IMR-90 (cell line): ENCODE measurements at regions not wholly inside any gene's neighbourhood (a gene's known extent, or its start where the extent isn't known, plus 50 kb on each side); places are given as distances from the start of the nearest gene placed in this dataset.

Source experiments
- ATAC-seq: fragments of 200-7000 bp; cut with Tn5 transposase; 2 replicates; pipeline ENCODE4 v1.9.1; 2020; ENCODE audit warnings: low read depth, mild to moderate bottlenecking, moderate library complexity
- BruUV-seq: library from RNA; stranded (reverse); fragments of 400-500 nt; replicated peaks from 2 replicates; lab custom pipeline; 2021; lab: Mats Ljungman, UMichigan
- CTCF ChIA-PET: fragments of 300-600 bp; formaldehyde crosslinking; extraction: SDS; loops from one replicate; lab custom pipeline; 2021; ENCODE audit warnings: antibody characterized with exemption; lab: Yijun Ruan, JAX
- POLR2A ChIA-PET: fragments of 300-600 bp; sonication (Branson Sonifier 250); formaldehyde crosslinking; loops from one replicate; lab custom pipeline; 2022; ENCODE audit warnings: antibody characterized with exemption; ENCODE audit not compliant: unreplicated experiment; lab: Charles Lee
- DNase-seq: peaks from one replicate; pipeline ENCODE4 v3.0.0; 2013
- H2AFZ ChIP-seq: replicated peaks from 2 replicates; pipeline ENCODE3; 2013; ENCODE audit warnings: low read length, mild to moderate bottlenecking; ENCODE audit not compliant: poor library complexity
- H2AK5ac ChIP-seq: 2 replicates; pipeline ENCODE4 v1.6.1; 2013; ENCODE audit warnings: low read depth, low read length, inconsistent platforms
- H2AK9ac ChIP-seq: replicated peaks from 2 replicates; pipeline ENCODE3; 2013; ENCODE audit warnings: mild to moderate bottlenecking, low read depth, low read length, moderate library complexity; ENCODE audit not compliant: poor library complexity
- H2BK120ac ChIP-seq: 2 replicates; pipeline ENCODE4 v1.6.1; 2013; ENCODE audit warnings: low read depth, low read length, inconsistent platforms
- H2BK15ac ChIP-seq: 3 replicates; pipeline ENCODE4 v1.6.1; 2013; ENCODE audit warnings: low read depth, low read length, inconsistent platforms
- H2BK20ac ChIP-seq: 2 replicates; pipeline ENCODE4 v1.6.1; 2013; ENCODE audit warnings: low read depth, mild to moderate bottlenecking, inconsistent platforms, low read length, moderate library complexity
- H2BK5ac ChIP-seq: 2 replicates; pipeline ENCODE4 v1.6.1; 2013; ENCODE audit warnings: mild to moderate bottlenecking, low read depth, low read length, inconsistent platforms; ENCODE audit not compliant: poor library complexity, severe bottlenecking
- H3K14ac ChIP-seq: replicated peaks from 2 replicates; pipeline ENCODE4 v1.6.1; 2013; ENCODE audit warnings: low read depth, low read length, inconsistent platforms
- H3K18ac ChIP-seq: 2 replicates; pipeline ENCODE4 v1.6.1; 2013; ENCODE audit warnings: low read depth, low read length, control low read depth
- H3K23ac ChIP-seq: 2 replicates; pipeline ENCODE4 v1.6.1; 2013; ENCODE audit warnings: low read depth, low read length, inconsistent platforms
- H3K27ac ChIP-seq: 2 replicates; pipeline ENCODE4 v1.5.1; 2013; ENCODE audit warnings: mild to moderate bottlenecking, control low read depth, low read length; ENCODE audit not compliant: insufficient read depth
- H3K27me3 ChIP-seq: 2 replicates; pipeline ENCODE4 v1.6.1; 2013; ENCODE audit warnings: low read length; ENCODE audit not compliant: control insufficient read depth, insufficient read depth
- H3K36me3 ChIP-seq: 2 replicates; pipeline ENCODE4 v1.6.1; 2013; ENCODE audit warnings: low read length, mixed read lengths; ENCODE audit not compliant: control insufficient read depth, insufficient read depth
- H3K4ac ChIP-seq: 2 replicates; pipeline ENCODE4 v1.6.1; 2013; ENCODE audit warnings: low read depth, low read length, inconsistent platforms
- H3K4me1 ChIP-seq: 2 replicates; pipeline ENCODE4 v1.6.1; 2013; ENCODE audit warnings: low read length, mixed read lengths; ENCODE audit not compliant: control insufficient read depth, insufficient read depth
- H3K4me2 ChIP-seq: 2 replicates; pipeline ENCODE4 v1.6.1; 2013; ENCODE audit warnings: low read depth, mild to moderate bottlenecking, control low read depth, low read length, moderate library complexity
- H3K4me3 ChIP-seq: 2 replicates; pipeline ENCODE4 v1.5.1; 2013; ENCODE audit warnings: low read depth, mild to moderate bottlenecking, control low read depth, low read length, moderate library complexity; ENCODE audit not compliant: insufficient read depth
- H3K56ac ChIP-seq: 2 replicates; pipeline ENCODE4 v1.6.1; 2013; ENCODE audit warnings: low read length, inconsistent platforms; ENCODE audit not compliant: insufficient read depth; ENCODE audit errors: extremely low read depth
- H3K79me1 ChIP-seq, 2 experiments: 2 replicates each; pipeline ENCODE4 v1.6.1; 2013; ENCODE audit warnings: low read length in 2 of 2, inconsistent platforms in 1 of 2, low read depth in 1 of 2
- H3K9ac ChIP-seq: 2 replicates; pipeline ENCODE4 v1.6.1; 2013; ENCODE audit warnings: low read depth, low read length, control low read depth
- H3K9me1 ChIP-seq: 2 replicates; pipeline ENCODE4 v1.6.1; 2013; ENCODE audit warnings: low read length, inconsistent platforms; ENCODE audit not compliant: insufficient read depth
- H3K9me3 ChIP-seq: 2 replicates; pipeline ENCODE4 v1.6.1; 2013; ENCODE audit warnings: low read length; ENCODE audit not compliant: control insufficient read depth, insufficient read depth
- H4K20me1 ChIP-seq: 2 replicates; pipeline ENCODE4 v1.6.1; 2013; ENCODE audit warnings: low read length, inconsistent platforms; ENCODE audit not compliant: insufficient read depth
- H4K5ac ChIP-seq: 2 replicates; pipeline ENCODE4 v1.6.1; 2013; ENCODE audit warnings: mild to moderate bottlenecking, low read depth, low read length, control low read depth
- H4K8ac ChIP-seq, 2 experiments: 2 replicates each; pipeline ENCODE4 v1.6.1; 2013; ENCODE audit warnings: low read depth in 2 of 2, low read length in 2 of 2, control low read depth in 1 of 2, inconsistent platforms in 1 of 2
- H4K91ac ChIP-seq: 2 replicates; pipeline ENCODE4 v1.6.1; 2013; ENCODE audit warnings: low read depth, low read length, inconsistent platforms; ENCODE audit not compliant: insufficient read depth
- BHLHE40 ChIP-seq: fragments of 150-350 bp; IDR thresholded peaks from 2 replicates; pipeline ENCODE4 v1.6.1; 2016; ENCODE audit warnings: mild to moderate bottlenecking, low read depth, low read length
- CEBPB ChIP-seq: IDR thresholded peaks from 2 replicates; pipeline ENCODE4 v1.6.1; 2012; ENCODE audit warnings: low read depth, low read length, improper control_type of control experiment
- CHD1 ChIP-seq: IDR thresholded peaks from 2 replicates; pipeline ENCODE4 v1.6.1; 2012; ENCODE audit warnings: low read depth, low read length, improper control_type of control experiment
- FOS ChIP-seq: fragments of 150-350 bp; IDR thresholded peaks from 2 replicates; pipeline ENCODE4 v1.6.1; 2016; ENCODE audit warnings: low read depth, low read length
- MAFK ChIP-seq: IDR thresholded peaks from 2 replicates; pipeline ENCODE4 v1.6.1; 2012; ENCODE audit warnings: low read depth, low read length, improper control_type of control experiment
- MAZ ChIP-seq: IDR thresholded peaks from 2 replicates; pipeline ENCODE4 v1.6.1; 2012; ENCODE audit warnings: low read depth, mild to moderate bottlenecking, low read length, improper control_type of control experiment, moderate library complexity, borderline replicate concordance
- MXI1 ChIP-seq: IDR thresholded peaks from 2 replicates; pipeline ENCODE4 v1.6.1; 2012; ENCODE audit warnings: low read depth, mild to moderate bottlenecking, low read length, moderate library complexity, borderline replicate concordance
- NFE2L2 ChIP-seq: fragments of 150-350 bp; IDR thresholded peaks from 2 replicates; pipeline ENCODE4 v1.6.1; 2016; ENCODE audit warnings: low read depth, mild to moderate bottlenecking, low read length
- POLR2A ChIP-seq: IDR thresholded peaks from 2 replicates; pipeline ENCODE4 v1.6.1; 2012; ENCODE audit warnings: mild to moderate bottlenecking, low read depth, low read length
- RAD21 ChIP-seq: IDR thresholded peaks from 2 replicates; pipeline ENCODE4 v1.6.1; 2012; ENCODE audit warnings: low read length, improper control_type of control experiment
- RCOR1 ChIP-seq: IDR thresholded peaks from 2 replicates; pipeline ENCODE4 v1.6.1; 2012; ENCODE audit warnings: mild to moderate bottlenecking, low read length, improper control_type of control experiment; ENCODE audit not compliant: insufficient replicate concordance
- RFX5 ChIP-seq: IDR thresholded peaks from 2 replicates; pipeline ENCODE4 v1.8.0; 2012; ENCODE audit warnings: low read depth, mild to moderate bottlenecking, low read length, moderate library complexity
- SMC3 ChIP-seq: fragments of 150-350 bp; IDR thresholded peaks from 2 replicates; pipeline ENCODE4 v1.6.1; 2016; ENCODE audit warnings: low read depth, mild to moderate bottlenecking, antibody characterized with exemption, low read length, moderate library complexity
- WGBS, 2 experiments: methylation state at CpG; one replicate each; pipeline versions ENCODE4 v1.1.5 to v1.1.7; 2013; ENCODE audit warnings: missing lambda C conversion rate in 2 of 2; ENCODE audit not compliant: insufficient read length in 1 of 2; ENCODE audit errors: extremely low coverage in 2 of 2; 5-methylcytosine and 5-hydroxymethylcytosine counted together
- dilution Hi-C: fragments of 300-500 bp; cut with HindIII; formaldehyde crosslinking; loops from one replicate; pipeline ENCODE4 v1.14.3; 2018; ENCODE audit warnings: low sequenced_read_pairs; ENCODE audit not compliant: unreplicated experiment
- in situ Hi-C: fragments of 300-500 bp; cut with MboI; formaldehyde crosslinking; loops from 3 replicates; pipeline ENCODE4 v1.14.3; 2019; ENCODE audit warnings: low sequenced_read_pairs, inconsistent platforms, mixed read lengths
- intact Hi-C: fragments of 100-400 bp; cut with micrococcal nuclease; formaldehyde crosslinking; loops from 2 replicates; pipeline ENCODE4 v1.10.0; 2022
- TF ChIP-seq, protein P1 (sequence below): fragments of 150-350 bp; IDR thresholded peaks from 2 replicates; pipeline ENCODE4 v1.6.1; 2016; ENCODE audit warnings: low read depth, mild to moderate bottlenecking, low read length, moderate library complexity, borderline replicate concordance
- TF ChIP-seq, protein P2 (sequence below): conservative IDR thresholded peaks from 2 replicates; pipeline ENCODE4 v1.5.1; 2012; ENCODE audit warnings: mild to moderate bottlenecking, low read depth, low read length, improper control_type of control experiment
- TF ChIP-seq, protein P3 (sequence below): fragments of 150-350 bp; IDR thresholded peaks from 2 replicates; pipeline ENCODE4 v1.6.1; 2017; ENCODE audit warnings: mild to moderate bottlenecking, antibody characterized with exemption, low read length, low read depth

DNA sequence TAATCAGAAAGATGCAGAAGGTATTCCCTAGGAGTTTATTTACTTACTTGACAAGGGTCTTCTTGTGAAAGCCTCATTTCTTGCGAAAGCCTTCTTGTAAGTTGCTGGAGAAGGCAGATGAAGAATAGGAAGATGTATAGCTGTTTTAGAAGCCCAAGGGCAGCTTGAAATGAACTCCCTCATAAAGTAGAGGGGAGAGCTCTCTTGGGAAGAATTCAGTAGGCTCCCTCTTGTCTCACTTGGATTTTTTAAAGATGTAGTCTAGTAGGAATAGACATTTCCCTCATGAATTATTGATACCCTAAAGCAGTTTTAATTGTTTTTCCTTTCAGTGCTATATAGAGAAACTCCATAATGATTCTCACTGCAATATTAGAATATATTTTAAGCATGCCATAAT, 639.2 kb upstream of the CXADR start:
- dilution Hi-C loops, result no loop called here
- Histone ChIP-seq H3K14ac (no peak overlapping the region), H3K9me3 (no peaks in the 10 kb centered on the region), H3K27ac (no peak overlapping the region), H2BK15ac (no peak overlapping the region), H3K4me2 (no peak overlapping the region), H3K27me3 (no peaks in the 10 kb centered on the region), H4K91ac (no peak overlapping the region), H3K79me1 (no peaks in the 10 kb centered on the region), H2AK5ac (no peak overlapping the region), H2BK120ac (no peak overlapping the region), H3K9ac (no peak overlapping the region), H3K18ac (no peak overlapping the region), H3K4ac (no peak overlapping the region), H4K8ac (no peak overlapping the region), H3K9me1 (no peaks in the 10 kb centered on the region), H3K23ac (no peak overlapping the region), H2BK5ac (no peak overlapping the region), H2AFZ (no peak overlapping the region), H3K4me3 (no peak overlapping the region), H4K20me1 (no peaks in the 10 kb centered on the region), H4K5ac (no peak overlapping the region), H3K56ac (no peak overlapping the region), H2BK20ac (no peak overlapping the region), H2AK9ac (no peak overlapping the region), H3K36me3 (no peaks in the 10 kb centered on the region), H3K4me1 (no peaks in the 10 kb centered on the region)
- CTCF ChIA-PET, result no interaction called here
- in situ Hi-C loops, result no loop called here
- no peak for DNase-seq
- no TSS peak for BruUV-seq
- POLR2A ChIA-PET, result no interaction called here
- no peak for ATAC-seq
- TF ChIP-seq MAZ, result no peak
- TF ChIP-seq, protein P1, sequence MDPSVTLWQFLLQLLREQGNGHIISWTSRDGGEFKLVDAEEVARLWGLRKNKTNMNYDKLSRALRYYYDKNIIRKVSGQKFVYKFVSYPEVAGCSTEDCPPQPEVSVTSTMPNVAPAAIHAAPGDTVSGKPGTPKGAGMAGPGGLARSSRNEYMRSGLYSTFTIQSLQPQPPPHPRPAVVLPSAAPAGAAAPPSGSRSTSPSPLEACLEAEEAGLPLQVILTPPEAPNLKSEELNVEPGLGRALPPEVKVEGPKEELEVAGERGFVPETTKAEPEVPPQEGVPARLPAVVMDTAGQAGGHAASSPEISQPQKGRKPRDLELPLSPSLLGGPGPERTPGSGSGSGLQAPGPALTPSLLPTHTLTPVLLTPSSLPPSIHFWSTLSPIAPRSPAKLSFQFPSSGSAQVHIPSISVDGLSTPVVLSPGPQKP, result no peak
- TF ChIP-seq FOS, result no peak
- no peak for TF ChIP-seq RFX5
- TF ChIP-seq RAD21, result no peak
- TF ChIP-seq MAFK, result no peak
- no peak for TF ChIP-seq POLR2A
- no peak for TF ChIP-seq RCOR1
- TF ChIP-seq, protein P2, sequence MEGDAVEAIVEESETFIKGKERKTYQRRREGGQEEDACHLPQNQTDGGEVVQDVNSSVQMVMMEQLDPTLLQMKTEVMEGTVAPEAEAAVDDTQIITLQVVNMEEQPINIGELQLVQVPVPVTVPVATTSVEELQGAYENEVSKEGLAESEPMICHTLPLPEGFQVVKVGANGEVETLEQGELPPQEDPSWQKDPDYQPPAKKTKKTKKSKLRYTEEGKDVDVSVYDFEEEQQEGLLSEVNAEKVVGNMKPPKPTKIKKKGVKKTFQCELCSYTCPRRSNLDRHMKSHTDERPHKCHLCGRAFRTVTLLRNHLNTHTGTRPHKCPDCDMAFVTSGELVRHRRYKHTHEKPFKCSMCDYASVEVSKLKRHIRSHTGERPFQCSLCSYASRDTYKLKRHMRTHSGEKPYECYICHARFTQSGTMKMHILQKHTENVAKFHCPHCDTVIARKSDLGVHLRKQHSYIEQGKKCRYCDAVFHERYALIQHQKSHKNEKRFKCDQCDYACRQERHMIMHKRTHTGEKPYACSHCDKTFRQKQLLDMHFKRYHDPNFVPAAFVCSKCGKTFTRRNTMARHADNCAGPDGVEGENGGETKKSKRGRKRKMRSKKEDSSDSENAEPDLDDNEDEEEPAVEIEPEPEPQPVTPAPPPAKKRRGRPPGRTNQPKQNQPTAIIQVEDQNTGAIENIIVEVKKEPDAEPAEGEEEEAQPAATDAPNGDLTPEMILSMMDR, result no peak
- TF ChIP-seq SMC3, result no peak
- TF ChIP-seq BHLHE40, result no peak
- no peak for TF ChIP-seq NFE2L2
- TF ChIP-seq CHD1, result no peak
- no peak for TF ChIP-seq MXI1
- TF ChIP-seq CEBPB, result no peak
- TF ChIP-seq, protein P3, sequence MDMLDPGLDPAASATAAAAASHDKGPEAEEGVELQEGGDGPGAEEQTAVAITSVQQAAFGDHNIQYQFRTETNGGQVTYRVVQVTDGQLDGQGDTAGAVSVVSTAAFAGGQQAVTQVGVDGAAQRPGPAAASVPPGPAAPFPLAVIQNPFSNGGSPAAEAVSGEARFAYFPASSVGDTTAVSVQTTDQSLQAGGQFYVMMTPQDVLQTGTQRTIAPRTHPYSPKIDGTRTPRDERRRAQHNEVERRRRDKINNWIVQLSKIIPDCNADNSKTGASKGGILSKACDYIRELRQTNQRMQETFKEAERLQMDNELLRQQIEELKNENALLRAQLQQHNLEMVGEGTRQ, result no peak
- intact Hi-C loops, result no loop called here
- no CpG with 5 or more reads among the region's 1 CpG for WGBS, 2 experiments
